K562 (cell line): ENCODE measurements at regions not wholly inside any gene's neighbourhood (a gene's known extent, or its start where the extent isn't known, plus 50 kb on each side); places are given as distances from the start of the nearest gene placed in this dataset.

ENCODE experiments used
- ATAC-seq: fragments of 200-7000 bp; cut with Tn5 transposase; 3 replicates; pipeline ENCODE4 v1.9.1; 2020; ENCODE audit warnings: moderate library complexity
- BruUV-seq: library from RNA; stranded (reverse); fragments of 400-500 nt; replicated peaks from 2 replicates; lab custom pipeline; 2021; lab: Mats Ljungman, UMichigan
- CTCF ChIA-PET: fragments of 300-600 bp; formaldehyde crosslinking; extraction: SDS; loops from one replicate; lab custom pipeline; 2021; ENCODE audit warnings: low intra/inter-chr PET ratio; lab: Yijun Ruan, JAX
- POLR2A ChIA-PET: fragments of 300-600, 350-650 bp; sonication (Branson Sonifier 250); formaldehyde crosslinking; extraction: SDS; loops from one replicate; lab custom pipeline; 2021; ENCODE audit warnings: antibody characterized with exemption, inconsistent platforms; lab: Yijun Ruan, JAX
- DNase-seq, 4 experiments: peaks; one replicate each; pipeline versions ENCODE4 v3.0.0 to v3.0.0-alpha.2; 2011 to 2018; ENCODE audit warnings: low spot score in 3 of 4, mixed read lengths in 3 of 4; ENCODE audit errors: extremely low read depth in 1 of 4
- FAIRE-seq: peaks from 2 replicates; lab custom pipeline; 2011; peaks lifted over from hg19 to GRCh38; lab: Jason Lieb, UNC
- H2AFZ ChIP-seq: 2 replicates; pipeline ENCODE4 v1.6.0; 2011; ENCODE audit warnings: low read depth, low read length, control low read depth, inconsistent platforms
- H3K27ac ChIP-seq: fragments of 200-600 bp; 3 replicates; pipeline ENCODE4 v1.8.0; 2011; ENCODE audit warnings: low read depth, mild to moderate bottlenecking, control low read depth, inconsistent platforms, low read length, moderate library complexity, mixed read lengths; ENCODE audit errors: extremely low read depth
- H3K27me3 ChIP-seq, 2 experiments: fragments of 300-600 bp in 1 of 2; 2 replicates in 1 of 2; 3 replicates in 1 of 2; pipeline versions ENCODE4 v1.6.0 to v1.8.0; 2011; ENCODE audit warnings: inconsistent platforms in 2 of 2, low read length in 2 of 2, mild to moderate bottlenecking in 1 of 2, mixed read lengths in 1 of 2, moderate library complexity in 1 of 2; ENCODE audit not compliant: control insufficient read depth in 2 of 2, insufficient read depth in 2 of 2
- H3K36me3 ChIP-seq: fragments of 300-600 bp; 3 replicates; pipeline ENCODE4 v1.8.0; 2011; ENCODE audit warnings: mild to moderate bottlenecking, low read length, inconsistent platforms; ENCODE audit not compliant: control insufficient read depth, insufficient read depth
- H3K4me1 ChIP-seq, 2 experiments: fragments of 200-600 bp in 1 of 2; replicated peaks in 1 of 2; 2 replicates in 1 of 2; 3 replicates in 1 of 2; pipeline versions ENCODE4 v1.5.1 to v1.8.0; 2011; ENCODE audit warnings: inconsistent platforms in 2 of 2, low read length in 2 of 2, mild to moderate bottlenecking in 1 of 2, mixed read lengths in 1 of 2, moderate library complexity in 1 of 2; ENCODE audit not compliant: control insufficient read depth in 2 of 2, insufficient read depth in 2 of 2
- H3K4me2 ChIP-seq: 2 replicates; pipeline ENCODE4 v1.6.1; 2011; ENCODE audit warnings: low read length, control low read depth, inconsistent platforms, mixed read lengths; ENCODE audit not compliant: insufficient read depth
- H3K4me3 ChIP-seq: fragments of 200-600 bp; sonication (generic), shearing (Covaris generic); 2 replicates; pipeline ENCODE4 v1.5.1; 2016; ENCODE audit warnings: control low read depth, inconsistent platforms
- H3K79me2 ChIP-seq: fragments of 200-600 bp; 3 replicates; pipeline ENCODE4 v1.8.0; 2011; ENCODE audit warnings: low read length, inconsistent platforms; ENCODE audit not compliant: control insufficient read depth, insufficient read depth
- H3K9ac ChIP-seq, 2 experiments: 2 replicates each; pipeline versions ENCODE4 v1.6.0 to v1.6.1; 2011; ENCODE audit warnings: low read depth in 2 of 2, low read length in 2 of 2, control low read depth in 1 of 2, inconsistent platforms in 1 of 2, mild to moderate bottlenecking in 1 of 2, mixed read lengths in 1 of 2; ENCODE audit not compliant: insufficient read depth in 1 of 2
- H3K9me1 ChIP-seq: one replicate; pipeline ENCODE4 v1.6.0; 2011; ENCODE audit warnings: inconsistent platforms, mild to moderate bottlenecking, low read length, moderate library complexity; ENCODE audit not compliant: control insufficient read depth, insufficient read depth
- H3K9me3 ChIP-seq: replicated peaks from 2 replicates; pipeline ENCODE4 v1.5.1; 2011; ENCODE audit warnings: low read depth, low read length, inconsistent platforms; ENCODE audit not compliant: control insufficient read depth, insufficient read depth
- H4K20me1 ChIP-seq: replicated peaks from 2 replicates; pipeline ENCODE4 v1.6.1; 2011; ENCODE audit warnings: low read length, inconsistent platforms, mixed read lengths; ENCODE audit not compliant: control insufficient read depth, insufficient read depth
- ARID2 ChIP-seq: fragments of 450-650 bp; IDR thresholded peaks from 2 replicates; pipeline ENCODE4 v1.6.1; 2017; ENCODE audit warnings: antibody characterized with exemption, mild to moderate bottlenecking
- DMBX1 ChIP-seq: fragments of 250-450 bp; sonication (Bioruptor Pico); IDR thresholded peaks from 2 replicates; pipeline ENCODE4 v1.8.0; 2022; ENCODE audit warnings: inconsistent platforms, mild to moderate bottlenecking, moderate library complexity, borderline replicate concordance
- KAT7 ChIP-seq: sonication (generic); formaldehyde crosslinking; IDR thresholded peaks from 2 replicates; pipeline ENCODE4 v1.8.0; 2022; ENCODE audit warnings: missing genetic modification reagents, mild to moderate bottlenecking, borderline replicate concordance
- PTBP1 ChIP-seq: fragments of 200-400 bp; formaldehyde crosslinking; IDR thresholded peaks from 2 replicates; pipeline ENCODE4 v1.6.1; 2017; ENCODE audit warnings: low read depth, low read length
- RBM22 ChIP-seq: fragments of 200-400 bp; formaldehyde crosslinking; IDR thresholded peaks from 2 replicates; pipeline ENCODE4 v1.6.1; 2018; ENCODE audit warnings: low read length, low read depth; ENCODE audit not compliant: poor library complexity, severe bottlenecking
- ZNF408 ChIP-seq: fragments of 250-450 bp; sonication (Bioruptor Pico); IDR thresholded peaks from 2 replicates; pipeline ENCODE4 v1.4.0; 2020; ENCODE audit warnings: low read depth, mild to moderate bottlenecking, moderate library complexity
- WGBS: fragments of 100-300 bp; shearing (Covaris generic); methylation state at CpG from one replicate; pipeline ENCODE4 v1.1.6; 2016; ENCODE audit warnings: low coverage, mixed read lengths; ENCODE audit not compliant: insufficient coverage; ENCODE audit errors: missing lambda C conversion rate; 5-methylcytosine and 5-hydroxymethylcytosine counted together
- in situ Hi-C: fragments of 300-500 bp; cut with MboI; formaldehyde crosslinking; loops from 4 replicates; pipeline ENCODE4 v1.15.0; 2018; ENCODE audit warnings: inconsistent platforms, mixed read lengths
- intact Hi-C: fragments of 100-400 bp; cut with micrococcal nuclease; formaldehyde crosslinking; loops from 2 replicates; pipeline ENCODE4 v1.14.2; 2022
- TF ChIP-seq, protein P1 (sequence below): fragments of 250-450 bp; sonication (Bioruptor Pico); IDR thresholded peaks from 2 replicates; pipeline ENCODE4 v1.4.0; 2020; ENCODE audit warnings: borderline replicate concordance
- TF ChIP-seq, protein P2 (sequence below): sonication (generic); formaldehyde crosslinking; IDR thresholded peaks from 2 replicates; pipeline ENCODE4 v1.8.0; 2022; ENCODE audit warnings: missing genetic modification reagents, mild to moderate bottlenecking, borderline replicate concordance

DNA sequence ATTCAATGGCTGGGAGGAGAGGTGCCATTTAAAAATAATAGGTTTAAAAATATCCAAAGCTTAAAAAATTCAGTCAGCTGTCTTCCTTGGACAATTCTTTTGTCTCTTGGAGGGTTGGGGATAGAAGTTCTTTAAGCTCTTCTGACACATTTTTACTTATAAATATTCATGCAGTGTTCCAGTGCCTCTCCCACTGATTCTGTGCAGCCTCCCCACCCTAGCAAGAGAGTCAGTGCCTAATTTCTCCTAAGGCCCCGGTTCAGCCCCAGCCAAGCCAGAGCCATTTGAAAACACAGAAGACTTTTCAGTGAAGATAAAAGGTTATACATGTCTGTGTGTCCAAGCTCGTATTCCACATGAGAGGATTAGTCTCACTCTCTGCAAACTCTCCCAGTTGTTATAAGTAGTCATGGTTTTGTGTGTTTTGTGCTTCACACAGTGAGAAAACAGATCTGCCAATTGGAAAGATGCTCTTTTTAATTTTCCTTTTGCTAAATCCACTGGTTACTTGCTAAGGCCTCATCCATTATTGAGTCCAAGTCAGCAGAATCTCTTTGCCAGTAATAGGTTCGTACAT, 141.3 kb downstream of the CD47 start:
- no peak for FAIRE-seq

More for the DNA sequence above, 141.3 kb downstream of the CD47 start:
- Histone ChIP-seq H3K4me2 (no peak overlapping the region), H3K27me3 (no peaks in the 10 kb centered on the region), H4K20me1 (no peaks in the 10 kb centered on the region), H3K36me3 (no peaks in the 10 kb centered on the region), H3K4me3 (no peak overlapping the region), H3K9ac (no peak overlapping the region), H3K4me1 (no peaks in the 10 kb centered on the region), H2AFZ (no peak overlapping the region), H3K79me2 (no peaks in the 10 kb centered on the region), H3K27ac (no peak overlapping the region), H3K9me3 (no peaks in the 10 kb centered on the region), H3K9me1 (no peaks in the 10 kb centered on the region)
- ChIA-PET POLR2A (interaction anchor here (0.6 kb wide), 1 partner anchor 8 kb away, joined by 3 read pairs; no protein-coding TSS in a partner anchor), CTCF (no interaction called here)
- BruUV-seq: no TSS peak
- TF ChIP-seq PTBP1 (no peak), RBM22 (no peak), ZNF408 (CRISPR knock-in tag) (no peak), ARID2 (no peak), KAT7 (CRISPR knock-in tag) (no peak), DMBX1 (CRISPR knock-in tag) (no peak)
- TF ChIP-seq, protein P1, sequence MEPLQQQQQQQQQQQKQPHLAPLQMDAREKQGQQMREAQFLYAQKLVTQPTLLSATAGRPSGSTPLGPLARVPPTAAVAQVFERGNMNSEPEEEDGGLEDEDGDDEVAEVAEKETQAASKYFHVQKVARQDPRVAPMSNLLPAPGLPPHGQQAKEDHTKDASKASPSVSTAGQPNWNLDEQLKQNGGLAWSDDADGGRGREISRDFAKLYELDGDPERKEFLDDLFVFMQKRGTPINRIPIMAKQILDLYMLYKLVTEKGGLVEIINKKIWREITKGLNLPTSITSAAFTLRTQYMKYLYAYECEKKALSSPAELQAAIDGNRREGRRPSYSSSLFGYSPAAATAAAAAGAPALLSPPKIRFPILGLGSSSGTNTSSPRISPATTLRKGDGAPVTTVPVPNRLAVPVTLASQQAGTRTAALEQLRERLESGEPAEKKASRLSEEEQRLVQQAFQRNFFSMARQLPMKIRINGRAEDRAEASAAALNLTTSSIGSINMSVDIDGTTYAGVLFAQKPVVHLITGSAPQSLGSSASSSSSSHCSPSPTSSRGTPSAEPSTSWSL (CRISPR knock-in tag): no peak
- TF ChIP-seq, protein P2, sequence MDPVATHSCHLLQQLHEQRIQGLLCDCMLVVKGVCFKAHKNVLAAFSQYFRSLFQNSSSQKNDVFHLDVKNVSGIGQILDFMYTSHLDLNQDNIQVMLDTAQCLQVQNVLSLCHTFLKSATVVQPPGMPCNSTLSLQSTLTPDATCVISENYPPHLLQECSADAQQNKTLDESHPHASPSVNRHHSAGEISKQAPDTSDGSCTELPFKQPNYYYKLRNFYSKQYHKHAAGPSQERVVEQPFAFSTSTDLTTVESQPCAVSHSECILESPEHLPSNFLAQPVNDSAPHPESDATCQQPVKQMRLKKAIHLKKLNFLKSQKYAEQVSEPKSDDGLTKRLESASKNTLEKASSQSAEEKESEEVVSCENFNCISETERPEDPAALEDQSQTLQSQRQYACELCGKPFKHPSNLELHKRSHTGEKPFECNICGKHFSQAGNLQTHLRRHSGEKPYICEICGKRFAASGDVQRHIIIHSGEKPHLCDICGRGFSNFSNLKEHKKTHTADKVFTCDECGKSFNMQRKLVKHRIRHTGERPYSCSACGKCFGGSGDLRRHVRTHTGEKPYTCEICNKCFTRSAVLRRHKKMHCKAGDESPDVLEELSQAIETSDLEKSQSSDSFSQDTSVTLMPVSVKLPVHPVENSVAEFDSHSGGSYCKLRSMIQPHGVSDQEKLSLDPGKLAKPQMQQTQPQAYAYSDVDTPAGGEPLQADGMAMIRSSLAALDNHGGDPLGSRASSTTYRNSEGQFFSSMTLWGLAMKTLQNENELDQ (CRISPR knock-in tag): no peak
- intact Hi-C loops: no loop called here
- DNase-seq (no peak), ATAC-seq (no peak)
- WGBS: 0% methylated on average over 3 of the region's 3 CpGs
- in situ Hi-C loops: no loop called here
